T-cell (primary cell): ENCODE measurements at regions not wholly inside any gene's neighbourhood (a gene's known extent, or its start where the extent isn't known, plus 50 kb on each side); places are given as distances from the start of the nearest gene placed in this dataset.

Experiments used
- ATAC-seq, 4 experiments: fragments of 200-7000 bp in 3 of 4; fragments of 150-1000 bp in 1 of 4; cut with Tn5 transposase; replicated peaks in 1 of 4; 1 replicate in 3 of 4; 2 replicates in 1 of 4; pipeline ENCODE4 v1.10.0; 2021; ENCODE audit warnings: moderate library complexity in 3 of 4, mild to moderate bottlenecking in 2 of 4, moderate number of reproducible peaks in 1 of 4
- CTCF ChIA-PET, 2 donors: fragments of 300-600 bp; sonication (Branson Sonifier 250); formaldehyde crosslinking; loops; one replicate each; lab custom pipeline; 2022; ENCODE audit warnings: antibody characterized with exemption in 2 of 2; lab: Charles Lee
- POLR2A ChIA-PET, 2 donors: fragments of 300-600 bp; sonication (Branson Sonifier 250); formaldehyde crosslinking; loops; one replicate each; lab custom pipeline; 2022; ENCODE audit warnings: antibody characterized with exemption in 2 of 2; lab: Charles Lee
- DNase-seq, 35 experiments: peaks; one replicate each; pipeline versions ENCODE4 v3.0.0 to v3.0.0-alpha.2; 2013 to 2023
- H3K27ac ChIP-seq: one replicate; pipeline ENCODE4 v1.5.1; 2013; ENCODE audit warnings: low read length
- H3K27me3 ChIP-seq, 2 experiments: replicated peaks in 1 of 2; 1 replicate in 1 of 2; 2 replicates in 1 of 2; pipeline versions ENCODE4 v1.6.1 to v1.7.0; 2013; ENCODE audit warnings: low read length in 1 of 2, mixed read lengths in 1 of 2; ENCODE audit not compliant: control insufficient read depth in 2 of 2, insufficient read depth in 2 of 2; ENCODE audit errors: extremely low read depth in 1 of 2
- H3K36me3 ChIP-seq, 2 donors: 1 replicate in 1 of 2; 2 replicates in 1 of 2; pipeline versions ENCODE4 v1.6.1 to v1.7.0; 2013; ENCODE audit warnings: low read length in 1 of 2; ENCODE audit not compliant: control insufficient read depth in 2 of 2, insufficient read depth in 1 of 2; ENCODE audit errors: extremely low read depth in 1 of 2
- H3K4me1 ChIP-seq, 2 experiments: 1 replicate in 1 of 2; 2 replicates in 1 of 2; pipeline versions ENCODE4 v1.6.1 to v1.7.0; 2013; ENCODE audit warnings: low read length in 2 of 2, mixed read lengths in 1 of 2; ENCODE audit not compliant: insufficient read depth in 2 of 2, control insufficient read depth in 1 of 2; ENCODE audit errors: extremely low read depth in 1 of 2
- H3K4me3 ChIP-seq, 2 donors: 1 replicate in 1 of 2; 2 replicates in 1 of 2; pipeline versions ENCODE4 v1.5.1 to v1.7.0; 2013; ENCODE audit warnings: mild to moderate bottlenecking in 2 of 2, low read length in 1 of 2, moderate library complexity in 1 of 2; ENCODE audit not compliant: control insufficient read depth in 1 of 2; ENCODE audit errors: extremely low read depth in 1 of 2
- H3K9me3 ChIP-seq: 2 replicates; pipeline ENCODE4 v1.7.0; 2013
- H3K27ac Mint-ChIP-seq, 2 donors: one replicate each; pipeline ENCODE4 v1.8.0; 2020 to 2021; ENCODE audit warnings: mild to moderate bottlenecking in 2 of 2, mixed read lengths in 2 of 2
- H3K27me3 Mint-ChIP-seq, 2 donors: one replicate each; pipeline ENCODE4 v1.8.0; 2021 to 2022; ENCODE audit warnings: mixed read lengths in 2 of 2
- H3K36me3 Mint-ChIP-seq: one replicate; pipeline ENCODE4 v1.8.0; 2021; ENCODE audit warnings: mixed read lengths
- H3K4me1 Mint-ChIP-seq, 3 donors: one replicate each; pipeline ENCODE4 v1.8.0; 2020 to 2022; ENCODE audit warnings: mixed read lengths in 3 of 3, mild to moderate bottlenecking in 1 of 3
- H3K4me3 Mint-ChIP-seq, 3 donors: one replicate each; pipeline ENCODE4 v1.8.0; 2020 to 2022; ENCODE audit warnings: mild to moderate bottlenecking in 3 of 3, mixed read lengths in 3 of 3, moderate library complexity in 3 of 3
- H3K9me3 Mint-ChIP-seq, 3 donors: one replicate each; pipeline ENCODE4 v1.8.0; 2020 to 2022; ENCODE audit warnings: mixed read lengths in 3 of 3
- WGBS: methylation state at CpG from one replicate; pipeline ENCODE4 v1.1.5; 2013; ENCODE audit warnings: missing lambda C conversion rate; ENCODE audit not compliant: insufficient coverage; 5-methylcytosine and 5-hydroxymethylcytosine counted together

- no CpG with 5 or more reads among the region's 3 CpGs for WGBS
- DNase-seq (no peak), ATAC-seq (no peak)
- Histone ChIP-seq H3K27ac (no peak overlapping the region), H3K4me1 (no peaks in the 10 kb centered on the region), H3K4me3 (no peak overlapping the region), H3K36me3 (no peaks in the 10 kb centered on the region), H3K9me3 (no peaks in the 10 kb centered on the region), H3K27me3 (no peaks in the 10 kb centered on the region)
- Mint-ChIP-seq H3K36me3 (no peaks in the 10 kb centered on the region), H3K27me3 (no peaks in the 10 kb centered on the region), H3K9me3 (peaks cover 3 to 13% (median 4%) of the 10 kb centered on the region in 3 donors), H3K4me1 (no peaks in the 10 kb centered on the region), H3K27ac (no peak overlapping the region), H3K4me3 (no peak overlapping the region)
- CTCF ChIA-PET = no interaction called here
- POLR2A ChIA-PET = no interaction called here
Observed at GRCh38 chr6:91280494-91280830, 693.6 kb upstream of the MAP3K7 start.

- ATAC-seq (no peak), DNase-seq (no peak)
- no peak overlapping the region for H3K27ac Mint-ChIP-seq
- POLR2A ChIA-PET = no interaction called here
- Histone ChIP-seq H3K36me3 (no peaks in the 10 kb centered on the region), H3K9me3 (no peaks in the 10 kb centered on the region), H3K27me3 (no peaks in the 10 kb centered on the region), H3K4me3 (no peak overlapping the region), H3K4me1 (no peaks in the 10 kb centered on the region), H3K27ac (no peak overlapping the region)
- no peaks in the 10 kb centered on the region for H3K36me3 Mint-ChIP-seq
- 96% methylated on average over 3 of the region's 7 CpGs for WGBS
- CTCF ChIA-PET = no interaction called here
- peaks cover 3 to 13% (median 4%) of the 10 kb centered on the region in 3 donors for H3K9me3 Mint-ChIP-seq
- no peaks in the 10 kb centered on the region for H3K4me1 Mint-ChIP-seq
- H3K4me3 Mint-ChIP-seq = no peak overlapping the region
- H3K27me3 Mint-ChIP-seq = no peaks in the 10 kb centered on the region
Observed at GRCh38 chr6:91279740-91280493, 693.0 kb upstream of the MAP3K7 start.

GRCh38 chr6:91278416-91278815 lies 691.5 kb upstream of the MAP3K7 start:
- H3K27me3 Mint-ChIP-seq = no peaks in the 10 kb centered on the region
- Histone ChIP-seq H3K27ac (no peak overlapping the region), H3K4me3 (no peak overlapping the region), H3K4me1 (no peaks in the 10 kb centered on the region), H3K9me3 (no peaks in the 10 kb centered on the region), H3K36me3 (no peaks in the 10 kb centered on the region), H3K27me3 (no peaks in the 10 kb centered on the region)
- no peak for ATAC-seq
- no peak overlapping the region for H3K27ac Mint-ChIP-seq
- ChIA-PET POLR2A (no interaction called here), CTCF (no interaction called here)
- no peak for DNase-seq
- peaks cover 0 to 12% (median 8%) of the 10 kb centered on the region in 3 donors for H3K9me3 Mint-ChIP-seq
- no CpG with 5 or more reads among the region's 2 CpGs for WGBS
- H3K4me1 Mint-ChIP-seq = no peaks in the 10 kb centered on the region
- no peaks in the 10 kb centered on the region for H3K36me3 Mint-ChIP-seq
- no peak overlapping the region for H3K4me3 Mint-ChIP-seq

DNA sequence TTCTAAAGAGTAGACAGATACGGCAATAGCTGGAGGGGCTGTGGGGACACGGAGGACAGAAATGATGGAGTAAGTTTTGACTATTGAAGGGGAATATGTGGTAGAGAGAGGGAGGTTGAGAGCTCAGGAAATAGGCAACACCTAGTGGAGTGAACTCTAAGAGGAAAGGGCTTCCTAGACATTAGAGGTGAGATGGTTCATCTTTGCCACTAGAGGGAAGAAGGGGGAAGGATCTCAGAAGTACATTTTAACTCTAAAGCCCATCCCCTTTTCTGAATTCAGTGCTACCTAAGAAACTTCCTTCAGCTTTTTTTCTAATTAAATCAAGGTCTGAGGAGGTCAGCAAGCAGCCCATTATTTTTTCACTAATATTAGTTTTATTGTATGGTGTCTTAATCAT lies 689.4 kb upstream of the MAP3K7 start:
- ATAC-seq = no peak
- Histone ChIP-seq H3K27ac (no peak overlapping the region), H3K4me1 (no peaks in the 10 kb centered on the region), H3K36me3 (no peaks in the 10 kb centered on the region), H3K27me3 (no peaks in the 10 kb centered on the region), H3K9me3 (no peaks in the 10 kb centered on the region), H3K4me3 (no peak overlapping the region)
- no peak for DNase-seq
- no peaks in the 10 kb centered on the region for H3K27me3 Mint-ChIP-seq
- no peak overlapping the region for H3K27ac Mint-ChIP-seq
- CTCF ChIA-PET = no interaction called here
- WGBS = 0% methylated on average over 1 of the region's 2 CpGs
- POLR2A ChIA-PET = no interaction called here
- H3K9me3 Mint-ChIP-seq = peaks cover 0 to 12% (median 4%) of the 10 kb centered on the region in 3 donors
- H3K4me3 Mint-ChIP-seq = no peak overlapping the region
- H3K4me1 Mint-ChIP-seq = no peaks in the 10 kb centered on the region
- H3K36me3 Mint-ChIP-seq = no peaks in the 10 kb centered on the region

GRCh38 chr6:91273729-91274128 lies 686.9 kb upstream of the MAP3K7 start:
- H3K27ac ChIP-seq = no peak overlapping the region
- peaks cover 0 to 12% (median 9%) of the 10 kb centered on the region in 3 donors for H3K9me3 Mint-ChIP-seq
- no peaks in the 10 kb centered on the region for H3K36me3 ChIP-seq
- ChIA-PET CTCF (no interaction called here), POLR2A (no interaction called here)
- no peaks in the 10 kb centered on the region for H3K27me3 Mint-ChIP-seq
- no peak overlapping the region for H3K4me3 Mint-ChIP-seq
- no peaks in the 10 kb centered on the region for H3K27me3 ChIP-seq
- no peaks in the 10 kb centered on the region for H3K4me1 Mint-ChIP-seq
- DNase-seq (no peak), ATAC-seq (no peak)
- WGBS = 50% methylated on average over 1 of the region's 5 CpGs
- no peaks in the 10 kb centered on the region for H3K9me3 ChIP-seq
- no peak overlapping the region for H3K4me3 ChIP-seq
- no peaks in the 10 kb centered on the region for H3K4me1 ChIP-seq
- H3K36me3 Mint-ChIP-seq = no peaks in the 10 kb centered on the region
- no peak overlapping the region for H3K27ac Mint-ChIP-seq

- POLR2A ChIA-PET = no interaction called here
- Histone ChIP-seq H3K36me3 (no peaks in the 10 kb centered on the region), H3K27me3 (no peaks in the 10 kb centered on the region), H3K4me1 (no peaks in the 10 kb centered on the region), H3K27ac (no peak overlapping the region), H3K4me3 (no peak overlapping the region), H3K9me3 (no peaks in the 10 kb centered on the region)
- H3K4me1 Mint-ChIP-seq = no peaks in the 10 kb centered on the region
- ATAC-seq (no peak), DNase-seq (no peak)
- H3K36me3 Mint-ChIP-seq = no peaks in the 10 kb centered on the region
- no peak overlapping the region for H3K27ac Mint-ChIP-seq
- H3K9me3 Mint-ChIP-seq = peaks cover 0 to 9% (median 9%) of the 10 kb centered on the region in 3 donors
- no peaks in the 10 kb centered on the region for H3K27me3 Mint-ChIP-seq
- no peak overlapping the region for H3K4me3 Mint-ChIP-seq
- CTCF ChIA-PET = no interaction called here
- WGBS = 94% methylated on average over 2 of the region's 6 CpGs
Observed at GRCh38 chr6:91271807-91272206, 684.9 kb upstream of the MAP3K7 start.
